COR-L47 (cell line): ENCODE measurements at regions not wholly inside any gene's neighbourhood (a gene's known extent, or its start where the extent isn't known, plus 50 kb on each side); places are given as distances from the start of the nearest gene placed in this dataset.
"Not testable (repeated sequence)": the region's sequence is repeated elsewhere in the genome, so short reads cannot be mapped to it uniquely, and the experiment has no call there.

ENCODE experiments used
- DNase-seq: peaks from one replicate; lab custom pipeline; 2025; lab: John Stamatoyannopoulos, UW

DNA sequence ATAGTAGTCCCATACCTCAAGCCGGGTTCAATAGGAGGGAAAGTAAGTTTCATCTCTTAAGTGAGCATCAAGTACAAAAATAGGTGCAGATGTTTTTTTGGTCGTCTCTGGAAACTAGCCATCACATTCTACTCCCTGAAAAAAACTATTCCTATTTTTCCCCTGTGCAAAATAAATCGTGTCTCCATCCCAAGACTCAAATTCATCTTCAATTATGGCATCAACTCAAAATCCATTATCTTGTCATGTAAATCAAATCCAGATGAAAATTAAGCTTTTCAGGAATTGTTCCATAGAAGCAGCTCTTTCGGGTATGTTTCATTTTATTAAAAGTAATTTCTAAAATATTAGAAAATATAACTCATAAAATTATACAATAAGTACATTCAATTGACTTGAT lies 1368.4 kb downstream of the GRIK2 start:
- no peak for DNase-seq

DNA sequence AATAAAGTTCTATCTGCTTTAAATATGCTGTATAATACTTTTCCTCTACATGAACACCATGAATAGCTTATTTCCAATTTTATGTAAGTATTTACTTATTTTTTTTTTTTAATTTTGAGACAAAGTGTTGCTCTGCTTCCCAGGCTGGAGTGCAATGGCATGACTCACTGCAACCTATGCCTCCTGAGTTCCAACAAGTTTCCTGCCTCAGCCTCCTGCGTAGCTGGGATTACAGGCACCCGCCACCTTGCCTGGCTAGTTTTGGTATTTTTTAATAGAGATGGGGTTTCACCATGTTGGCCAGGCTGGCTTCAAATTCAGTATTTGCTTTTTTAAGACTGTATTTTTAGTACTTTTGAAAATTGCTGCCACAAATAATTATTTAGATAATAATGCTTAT lies 1365.9 kb downstream of the GRIK2 start:
- DNase-seq, result no peak

DNA sequence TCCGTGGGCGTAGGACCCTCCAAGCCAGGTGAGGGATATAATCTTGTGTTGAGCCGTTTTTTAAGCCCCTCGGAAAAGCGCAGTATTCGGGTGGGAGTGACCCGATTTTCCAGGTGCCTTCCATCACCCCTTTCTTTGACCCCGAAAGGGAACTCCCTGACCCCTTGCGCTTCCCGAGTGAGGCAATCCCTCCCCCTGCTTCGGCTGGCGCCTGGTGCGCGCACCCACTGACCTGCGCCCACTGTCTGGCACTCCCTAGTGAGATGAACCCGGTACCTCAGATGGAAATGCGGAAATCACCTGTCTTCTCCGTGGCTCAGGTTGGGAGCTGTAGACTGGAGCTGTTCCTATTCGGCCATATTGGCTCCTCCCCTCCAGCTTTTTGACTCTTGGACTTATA lies 1365.0 kb downstream of the GRIK2 start:
- not testable (repeated sequence) for DNase-seq

DNA sequence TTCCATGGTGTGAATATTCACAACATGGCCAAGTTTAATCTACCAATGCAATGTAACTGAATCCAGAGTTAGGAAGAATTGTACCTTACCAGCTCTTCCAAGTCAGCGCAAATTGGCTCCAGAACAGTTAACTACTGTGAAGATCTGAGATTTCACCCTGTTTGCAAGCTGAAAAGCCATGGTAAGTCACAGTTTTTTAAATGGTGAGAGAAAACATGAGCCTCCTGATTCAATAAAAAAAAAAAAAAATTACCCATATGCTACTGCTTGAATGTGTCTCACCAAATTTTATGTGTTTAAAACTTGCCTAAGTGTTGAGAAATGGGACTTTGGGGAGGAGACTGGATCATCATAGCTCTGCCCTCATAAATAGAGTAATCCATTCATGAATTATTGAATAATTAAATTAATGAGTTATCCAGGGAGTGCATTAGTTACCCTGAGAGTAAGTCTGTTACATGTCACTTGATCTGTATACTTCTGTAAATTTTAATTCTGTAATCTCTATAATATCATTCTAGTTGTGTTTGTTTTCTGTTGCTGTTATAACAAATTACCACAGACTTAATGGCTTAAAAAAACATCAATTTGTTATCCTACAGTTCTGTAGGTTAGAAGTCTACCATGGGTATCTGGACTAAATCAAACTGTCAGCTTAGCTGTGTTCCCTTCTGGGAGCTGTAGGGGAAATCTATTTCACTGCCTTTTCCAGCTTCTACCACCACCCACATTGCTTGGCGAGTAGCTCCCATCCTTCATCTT lies 1355.9 kb downstream of the GRIK2 start:
- DNase-seq, result no peak

- no peak for DNase-seq
Observed at GRCh38 chr6:102746941-102747340, 1353.4 kb downstream of the GRIK2 start.

GRCh38 chr6:102742754-102743356 lies 1349.3 kb downstream of the GRIK2 start:
- no peak for DNase-seq

DNA sequence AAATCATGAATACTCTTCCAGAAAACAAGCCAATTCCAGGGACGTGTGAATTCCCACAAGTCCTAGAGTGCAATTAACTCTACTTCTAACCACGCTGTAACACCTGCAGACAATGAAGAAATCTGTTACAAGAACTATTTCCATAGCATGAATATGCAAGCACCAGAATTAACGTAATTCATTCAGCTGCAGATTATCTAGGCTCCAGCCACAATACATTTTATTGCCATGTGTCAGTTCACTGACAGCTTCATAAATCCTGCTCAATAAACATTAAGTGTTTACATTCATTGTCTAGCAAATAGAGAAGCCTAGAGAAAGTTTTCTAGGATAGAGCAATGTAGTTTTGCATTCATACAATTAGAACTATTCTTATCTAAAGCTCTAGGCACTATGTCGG lies 1348.5 kb downstream of the GRIK2 start:
- no peak for DNase-seq

DNA sequence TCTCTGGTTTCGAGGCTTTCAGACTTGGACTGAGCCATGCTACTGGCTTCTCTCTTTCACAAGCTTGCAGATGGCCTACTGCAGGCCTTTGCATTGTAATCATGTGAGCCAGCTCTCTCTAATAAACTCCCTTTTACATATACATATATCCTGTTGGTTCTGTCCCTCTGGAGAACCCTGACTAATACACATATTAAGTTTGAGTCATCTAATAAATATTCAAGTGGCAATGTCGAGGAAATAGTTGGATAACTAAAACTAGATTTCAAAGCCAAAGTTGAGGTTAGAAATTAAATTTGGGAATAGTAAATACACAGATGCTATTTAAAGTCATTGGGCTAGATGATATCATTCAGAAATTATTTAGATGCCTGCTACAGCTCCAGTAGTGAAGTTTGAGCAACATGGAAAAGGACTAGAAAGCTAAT lies 1343.4 kb downstream of the GRIK2 start:
- no peak for DNase-seq

DNA sequence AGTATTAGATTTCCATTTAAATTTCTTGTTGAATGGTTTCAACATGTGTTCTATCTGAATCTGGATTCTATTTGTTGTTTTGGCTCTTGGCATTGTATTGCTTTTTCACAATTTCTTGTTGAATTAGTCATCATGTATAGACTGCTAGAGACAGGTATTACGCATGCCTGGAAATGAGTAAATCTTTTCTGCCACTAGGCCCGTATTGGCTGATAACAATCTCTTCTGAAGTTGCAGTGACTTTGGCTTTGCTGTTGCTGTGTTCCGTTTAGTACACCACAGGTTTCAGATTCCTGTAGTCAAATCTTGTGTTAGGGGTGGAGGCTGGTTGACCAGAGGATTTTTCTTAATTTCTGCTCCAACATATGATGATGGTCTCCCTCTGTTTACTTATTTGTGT lies 1339.4 kb downstream of the GRIK2 start:
- no peak for DNase-seq

GRCh38 chr6:102722086-102722485 lies 1328.6 kb downstream of the GRIK2 start:
- not testable (repeated sequence) for DNase-seq

- no peak for DNase-seq
Observed at GRCh38 chr6:102717737-102718456, 1324.4 kb downstream of the GRIK2 start.

DNA sequence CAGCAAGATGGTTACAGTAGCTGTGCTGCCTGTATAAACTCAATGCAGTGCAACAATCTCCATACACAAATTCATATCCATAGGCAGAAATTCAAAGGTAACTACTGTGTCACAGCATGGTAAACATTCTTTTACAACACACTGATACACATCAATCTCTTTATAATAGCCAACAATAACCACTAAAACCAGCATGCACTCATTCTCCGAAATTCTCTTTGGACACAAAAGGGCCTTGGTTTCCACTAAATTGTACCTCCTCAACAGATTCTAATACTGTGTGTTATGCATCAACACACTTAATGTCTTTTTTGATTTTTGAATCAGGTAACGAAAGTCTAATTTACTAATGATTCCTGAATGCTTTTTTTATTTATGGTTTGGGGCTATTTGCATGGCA lies 1323.7 kb downstream of the GRIK2 start:
- DNase-seq, result no peak

- no peak for DNase-seq
Observed at GRCh38 chr6:102701019-102701418, 1307.5 kb downstream of the GRIK2 start.

DNA sequence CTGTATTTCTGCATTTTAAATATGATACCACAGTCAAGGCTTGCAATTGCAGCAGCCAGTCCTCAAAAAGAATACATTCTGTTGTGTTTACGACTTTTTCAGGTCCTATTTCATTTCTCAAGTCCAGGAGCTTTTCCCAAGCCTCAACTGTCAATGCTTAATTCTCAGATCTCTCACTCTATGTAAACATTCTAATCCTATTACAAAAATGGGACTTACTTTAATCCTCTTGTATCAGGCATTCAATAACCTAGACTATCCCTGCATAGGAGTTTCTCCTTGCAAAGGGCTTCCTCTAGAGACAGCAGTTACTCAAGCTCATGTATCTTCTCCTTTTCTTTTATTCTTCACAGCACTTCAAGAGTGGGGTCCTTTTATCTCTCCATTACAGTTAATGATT lies 1293.0 kb downstream of the GRIK2 start:
- no peak for DNase-seq

DNA sequence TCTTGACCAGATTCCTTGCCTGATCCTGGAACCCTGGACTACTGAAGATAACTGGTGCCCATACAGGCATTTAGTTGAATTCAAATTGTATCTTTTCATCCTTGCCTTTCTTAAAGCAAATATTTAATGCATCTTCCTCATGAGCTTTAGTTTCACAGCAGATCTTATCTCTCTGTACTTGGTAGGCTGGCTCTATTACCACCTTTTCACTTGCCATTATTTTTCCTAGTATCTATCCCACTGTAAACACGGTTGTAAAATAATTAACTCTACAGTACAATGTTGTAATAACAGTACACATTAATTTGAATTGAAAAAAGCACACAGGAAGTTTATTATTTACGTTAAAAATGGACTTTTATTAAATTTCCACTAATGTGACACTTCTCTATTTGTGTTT lies 1286.9 kb downstream of the GRIK2 start:
- DNase-seq, result no peak

DNA sequence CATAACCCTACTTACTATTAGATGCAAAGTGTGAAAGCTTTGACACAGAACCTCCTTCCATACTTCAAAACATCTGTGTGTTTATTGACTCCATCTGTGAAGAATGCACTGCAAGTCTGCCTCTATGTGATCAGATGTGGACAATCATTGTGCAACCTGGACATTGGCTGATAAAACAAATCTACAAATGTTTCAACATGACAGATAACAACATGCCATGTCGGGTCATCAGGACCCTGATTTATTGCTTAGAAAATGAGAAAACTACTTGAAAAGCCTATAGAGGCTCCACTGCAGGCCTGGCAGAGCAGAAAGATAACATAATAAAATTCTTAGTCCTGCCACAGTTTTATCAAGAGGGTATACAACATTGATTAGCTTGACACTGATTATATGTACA lies 1286.4 kb downstream of the GRIK2 start:
- DNase-seq, result no peak

- no peak for DNase-seq
Observed at GRCh38 chr6:102677225-102677624, 1283.7 kb downstream of the GRIK2 start.

- DNase-seq, result no peak
Observed at GRCh38 chr6:102670735-102671134, 1277.2 kb downstream of the GRIK2 start.

DNA sequence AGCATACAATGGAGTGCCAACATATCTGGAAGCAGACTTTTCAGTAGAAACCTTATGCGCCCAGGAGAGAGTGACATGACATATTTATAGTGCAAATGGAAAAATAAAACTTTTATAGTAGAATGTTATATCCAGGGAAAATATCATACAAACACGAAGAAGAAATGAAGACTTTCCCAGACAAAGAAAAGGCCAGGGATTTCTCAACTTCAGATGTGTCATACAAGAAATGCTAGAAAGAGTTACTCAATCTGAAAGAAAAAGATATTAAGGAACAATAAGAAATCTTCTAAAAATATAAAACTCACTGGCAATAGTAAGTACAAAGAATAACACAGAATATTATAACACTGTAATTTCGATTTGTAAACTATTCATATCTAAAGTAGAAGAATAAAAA lies 1269.3 kb downstream of the GRIK2 start:
- no peak for DNase-seq

GRCh38 chr6:102660303-102660702 lies 1266.8 kb downstream of the GRIK2 start:
- DNase-seq, result no peak

DNA sequence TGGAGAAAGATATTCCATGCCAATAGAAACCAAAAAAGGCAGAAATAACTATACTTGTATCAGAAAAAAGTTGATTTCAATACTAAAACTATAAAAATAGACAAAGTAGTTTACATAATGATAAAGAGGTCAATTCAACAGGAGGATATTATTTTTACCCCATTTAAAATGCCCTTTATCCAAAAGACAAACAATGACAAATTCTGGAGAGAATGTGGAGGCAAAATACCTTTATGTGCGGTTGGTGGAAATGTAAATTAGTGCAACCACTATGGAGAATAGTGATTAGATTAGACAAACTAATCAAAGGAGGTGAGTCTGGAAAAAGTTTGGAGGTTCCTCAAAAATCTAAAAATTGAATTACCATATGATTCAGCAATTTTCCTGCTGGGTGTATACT lies 1262.3 kb downstream of the GRIK2 start:
- DNase-seq, result no peak

- no peak for DNase-seq
Observed at GRCh38 chr6:102641426-102641825, 1247.9 kb downstream of the GRIK2 start.

GRCh38 chr6:102631921-102632320 lies 1238.4 kb downstream of the GRIK2 start:
- no peak for DNase-seq
